H9 (cell line): ENCODE measurements at regions not wholly inside any gene's neighbourhood (a gene's known extent, or its start where the extent isn't known, plus 50 kb on each side); places are given as distances from the start of the nearest gene placed in this dataset.

Experiments used
- DNase-seq: peaks from one replicate; pipeline ENCODE4 v3.0.0-alpha.2; 2017
- H2AFZ ChIP-seq: one replicate; pipeline ENCODE4 v1.6.1; 2013; ENCODE audit warnings: mild to moderate bottlenecking, low read length, control low read depth, moderate library complexity
- H2AK5ac ChIP-seq: 2 replicates; pipeline ENCODE4 v1.6.1; 2013; ENCODE audit warnings: low read length, control low read depth, mixed read lengths; ENCODE audit not compliant: insufficient read length
- H2BK120ac ChIP-seq: one replicate; pipeline ENCODE4 v1.6.1; 2013; ENCODE audit warnings: low read depth, mild to moderate bottlenecking, low read length, control low read depth, inconsistent platforms; ENCODE audit not compliant: poor library complexity, severe bottlenecking
- H2BK12ac ChIP-seq: 2 replicates; pipeline ENCODE4 v1.6.1; 2013; ENCODE audit warnings: low read length, control low read depth, mixed read lengths, low read depth; ENCODE audit not compliant: insufficient read length
- H2BK15ac ChIP-seq: 2 replicates; pipeline ENCODE4 v1.6.1; 2013; ENCODE audit warnings: low read depth, low read length, control low read depth
- H2BK20ac ChIP-seq: one replicate; pipeline ENCODE4 v1.6.1; 2013; ENCODE audit warnings: low read depth, mild to moderate bottlenecking, low read length, control low read depth, inconsistent platforms; ENCODE audit not compliant: poor library complexity, severe bottlenecking
- H2BK5ac ChIP-seq: 2 replicates; pipeline ENCODE4 v1.6.1; 2013; ENCODE audit warnings: low read length, control low read depth, mixed read lengths; ENCODE audit not compliant: insufficient read length
- H3K14ac ChIP-seq: 2 replicates; pipeline ENCODE4 v1.6.1; 2013; ENCODE audit warnings: low read length, control low read depth; ENCODE audit not compliant: insufficient read depth
- H3K18ac ChIP-seq: 2 replicates; pipeline ENCODE4 v1.6.1; 2013; ENCODE audit warnings: low read depth, mild to moderate bottlenecking, mixed read lengths, low read length, control low read depth; ENCODE audit not compliant: insufficient read length
- H3K23ac ChIP-seq: 2 replicates; pipeline ENCODE4 v1.6.1; 2013; ENCODE audit warnings: low read length, control low read depth, mixed read lengths, low read depth; ENCODE audit not compliant: insufficient read length
- H3K23me2 ChIP-seq: 2 replicates; pipeline ENCODE4 v1.6.1; 2013; ENCODE audit warnings: low read depth, mild to moderate bottlenecking, mixed read lengths, low read length, control low read depth; ENCODE audit not compliant: insufficient read length, poor library complexity, severe bottlenecking
- H3K27ac ChIP-seq: 2 replicates; pipeline ENCODE4 v1.5.1; 2013; ENCODE audit warnings: low read length, control low read depth, mixed read lengths, low read depth; ENCODE audit not compliant: insufficient read length
- H3K27me3 ChIP-seq: 2 replicates; pipeline ENCODE4 v1.6.1; 2013; ENCODE audit warnings: low read length, control low read depth, inconsistent platforms; ENCODE audit not compliant: insufficient read depth
- H3K4ac ChIP-seq: 2 replicates; pipeline ENCODE4 v1.6.1; 2013; ENCODE audit warnings: low read depth, mild to moderate bottlenecking, control low read depth, inconsistent platforms, low read length, moderate library complexity
- H3K4me1 ChIP-seq: 2 replicates; pipeline ENCODE4 v1.6.1; 2013; ENCODE audit warnings: low read length, control low read depth, inconsistent platforms; ENCODE audit not compliant: insufficient read depth
- H3K4me2 ChIP-seq: 2 replicates; pipeline ENCODE4 v1.6.1; 2013; ENCODE audit warnings: low read length, control low read depth, mixed read lengths; ENCODE audit not compliant: insufficient read length, insufficient read depth
- H3K56ac ChIP-seq: 2 replicates; pipeline ENCODE4 v1.6.1; 2013; ENCODE audit warnings: low read depth, mild to moderate bottlenecking, mixed read lengths, low read length, control low read depth; ENCODE audit not compliant: insufficient read length
- H3K79me1 ChIP-seq: 2 replicates; pipeline ENCODE4 v1.6.1; 2013; ENCODE audit warnings: low read depth, mild to moderate bottlenecking, moderate library complexity, low read length, control low read depth, inconsistent platforms; ENCODE audit not compliant: insufficient read depth, poor library complexity, severe bottlenecking
- H3K79me2 ChIP-seq: 2 replicates; pipeline ENCODE4 v1.6.1; 2013; ENCODE audit warnings: low read length, control low read depth, inconsistent platforms; ENCODE audit not compliant: insufficient read depth
- H3K9ac ChIP-seq: 2 replicates; pipeline ENCODE4 v1.6.1; 2013; ENCODE audit warnings: low read length, control low read depth, mixed read lengths; ENCODE audit not compliant: insufficient read length; ENCODE audit errors: extremely low read depth
- H3K9me3 ChIP-seq: one replicate; pipeline ENCODE4 v1.6.1; 2013; ENCODE audit warnings: low read depth, low read length, inconsistent platforms; ENCODE audit not compliant: control insufficient read depth
- H3T11ph ChIP-seq: one replicate; pipeline ENCODE4 v1.6.1; 2013; ENCODE audit warnings: mild to moderate bottlenecking, low read length, control low read depth, inconsistent platforms
- H4K20me1 ChIP-seq: one replicate; pipeline ENCODE4 v1.6.1; 2013; ENCODE audit not compliant: control insufficient read depth, insufficient read length, insufficient read depth
- H4K5ac ChIP-seq: 2 replicates; pipeline ENCODE4 v1.6.1; 2013; ENCODE audit warnings: low read depth, mild to moderate bottlenecking, mixed read lengths, low read length, control low read depth; ENCODE audit not compliant: insufficient read length
- H4K8ac ChIP-seq: replicated peaks from 2 replicates; pipeline ENCODE4 v1.6.1; 2013; ENCODE audit warnings: low read length, control low read depth, mixed read lengths, low read depth; ENCODE audit not compliant: insufficient read length
- H4K91ac ChIP-seq: 2 replicates; pipeline ENCODE4 v1.6.1; 2013; ENCODE audit warnings: low read depth, mild to moderate bottlenecking, moderate library complexity, mixed read lengths, low read length, control low read depth; ENCODE audit not compliant: insufficient read length
- H3K27ac Mint-ChIP-seq, 3 experiments: 2 replicates in 2 of 3; 3 replicates in 1 of 3; pipeline ENCODE4 v1.8.0; 2020 to 2021; ENCODE audit warnings: mixed read lengths in 3 of 3, mild to moderate bottlenecking in 1 of 3, moderate library complexity in 1 of 3
- H3K27me3 Mint-ChIP-seq: 2 replicates; pipeline ENCODE4 v1.8.0; 2021; ENCODE audit warnings: low read depth, mild to moderate bottlenecking, moderate library complexity, mixed read lengths
- H3K36me3 Mint-ChIP-seq, 3 experiments: 2 replicates in 2 of 3; 3 replicates in 1 of 3; pipeline ENCODE4 v1.8.0; 2020 to 2021; ENCODE audit warnings: low read depth in 3 of 3, mixed read lengths in 3 of 3; ENCODE audit not compliant: insufficient read depth in 1 of 3
- H3K4me1 Mint-ChIP-seq, 2 experiments: 2 replicates each; pipeline ENCODE4 v1.8.0; 2020; ENCODE audit warnings: mixed read lengths in 2 of 2
- H3K4me3 Mint-ChIP-seq, 2 experiments: 2 replicates in 1 of 2; 3 replicates in 1 of 2; pipeline ENCODE4 v1.8.0; 2020 to 2021; ENCODE audit warnings: mild to moderate bottlenecking in 2 of 2, mixed read lengths in 2 of 2, moderate library complexity in 1 of 2
- H3K9me3 Mint-ChIP-seq, 2 experiments: 2 replicates in 1 of 2; 3 replicates in 1 of 2; pipeline ENCODE4 v1.8.0; 2020; ENCODE audit warnings: mild to moderate bottlenecking in 2 of 2, mixed read lengths in 2 of 2, moderate library complexity in 1 of 2
- WGBS: extraction: QIAGEN DNeasy Blood & Tissue Kit; methylation state at CpG from one replicate; pipeline ENCODE4 v1.1.7; 2013; ENCODE audit warnings: missing lambda C conversion rate, low lambda C conversion rate, mixed read lengths; ENCODE audit not compliant: insufficient read length; ENCODE audit errors: extremely low coverage; 5-methylcytosine and 5-hydroxymethylcytosine counted together
- TF ChIP-seq, protein P1 (sequence below): fragments of 200-600 bp; sonication (generic); conservative IDR thresholded peaks from 3 replicates; pipeline ENCODE4 v1.8.0; 2021; ENCODE audit warnings: antibody characterized with exemption, mild to moderate bottlenecking

DNA sequence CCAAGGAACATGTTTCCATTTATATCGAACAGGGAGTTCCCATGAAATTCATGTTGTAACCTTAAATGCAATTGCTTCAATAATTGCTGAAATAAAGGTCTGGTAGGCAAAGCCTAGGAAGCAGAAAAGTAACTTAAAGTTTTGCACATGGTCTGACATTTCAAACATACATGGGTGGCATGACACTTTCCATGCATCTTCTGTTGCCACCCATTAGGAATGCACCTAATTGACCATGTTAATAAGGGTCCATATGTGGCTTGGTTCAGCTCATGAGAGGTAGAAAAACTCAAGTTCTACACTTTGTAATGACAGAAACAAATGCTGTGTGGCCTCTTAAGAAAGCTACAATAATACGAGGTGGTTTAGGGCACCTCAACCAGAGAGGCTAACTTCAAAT lies 72.0 kb upstream of the GORAB start:
- Mint-ChIP-seq H3K27me3 (peaks cover 1% of the 10 kb centered on the region), H3K4me1 (peaks cover 2 to 7% of the 10 kb centered on the region in 2 experiments; a peak in 2 of 4 replicates), H3K9me3 (peaks cover 26 to 31% of the 10 kb centered on the region in 2 experiments), H3K36me3 (peaks cover 17 to 32% (median 19%) of the 10 kb centered on the region in 3 experiments), H3K27ac (no peak overlapping the region), H3K4me3 (no peak overlapping the region)
- no CpG with 5 or more reads among the region's 2 CpGs for WGBS
- Histone ChIP-seq H3K27me3 (no peaks in the 10 kb centered on the region), H3K23me2 (no peaks in the 10 kb centered on the region), H3K79me2 (no peaks in the 10 kb centered on the region), H3K79me1 (no peaks in the 10 kb centered on the region), H2AK5ac (no peak overlapping the region), H3T11ph (no peak overlapping the region), H3K4ac (no peak overlapping the region), H2BK15ac (no peak overlapping the region), H3K18ac (no peak overlapping the region), H3K4me1 (no peaks in the 10 kb centered on the region; the same call in 1 of the 2 replicates), H4K8ac (no peak overlapping the region), H3K9me3 (no peaks in the 10 kb centered on the region), H4K20me1 (no peaks in the 10 kb centered on the region), H3K23ac (no peak overlapping the region), H3K9ac (no peak overlapping the region), H2AFZ (no peak overlapping the region), H3K56ac (no peak overlapping the region), H2BK120ac (no peak overlapping the region), H3K27ac (no peak overlapping the region), H3K4me2 (no peak overlapping the region), H4K5ac (no peak overlapping the region), H3K14ac (no peak overlapping the region), H2BK20ac (no peak overlapping the region), H4K91ac (no peak overlapping the region), H2BK5ac (no peak overlapping the region), H2BK12ac (no peak overlapping the region)
- TF ChIP-seq, protein P1, sequence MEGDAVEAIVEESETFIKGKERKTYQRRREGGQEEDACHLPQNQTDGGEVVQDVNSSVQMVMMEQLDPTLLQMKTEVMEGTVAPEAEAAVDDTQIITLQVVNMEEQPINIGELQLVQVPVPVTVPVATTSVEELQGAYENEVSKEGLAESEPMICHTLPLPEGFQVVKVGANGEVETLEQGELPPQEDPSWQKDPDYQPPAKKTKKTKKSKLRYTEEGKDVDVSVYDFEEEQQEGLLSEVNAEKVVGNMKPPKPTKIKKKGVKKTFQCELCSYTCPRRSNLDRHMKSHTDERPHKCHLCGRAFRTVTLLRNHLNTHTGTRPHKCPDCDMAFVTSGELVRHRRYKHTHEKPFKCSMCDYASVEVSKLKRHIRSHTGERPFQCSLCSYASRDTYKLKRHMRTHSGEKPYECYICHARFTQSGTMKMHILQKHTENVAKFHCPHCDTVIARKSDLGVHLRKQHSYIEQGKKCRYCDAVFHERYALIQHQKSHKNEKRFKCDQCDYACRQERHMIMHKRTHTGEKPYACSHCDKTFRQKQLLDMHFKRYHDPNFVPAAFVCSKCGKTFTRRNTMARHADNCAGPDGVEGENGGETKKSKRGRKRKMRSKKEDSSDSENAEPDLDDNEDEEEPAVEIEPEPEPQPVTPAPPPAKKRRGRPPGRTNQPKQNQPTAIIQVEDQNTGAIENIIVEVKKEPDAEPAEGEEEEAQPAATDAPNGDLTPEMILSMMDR = no peak
- DNase-seq = no peak
